DND-41 (cell line): ENCODE measurements at regions not wholly inside any gene's neighbourhood (a gene's known extent, or its start where the extent isn't known, plus 50 kb on each side); places are given as distances from the start of the nearest gene placed in this dataset.

Experiments used
- EZH2 ChIP-seq: IDR thresholded peaks from 3 replicates; pipeline ENCODE4 v1.6.1; 2012; ENCODE audit warnings: borderline replicate concordance, low read depth, mild to moderate bottlenecking, moderate library complexity, low read length, inconsistent platforms; ENCODE audit not compliant: severe bottlenecking
- TF ChIP-seq, protein P1 (sequence below): IDR thresholded peaks from 2 replicates; pipeline ENCODE4 v1.5.1; 2012; ENCODE audit warnings: borderline replicate concordance, low read length, moderate library complexity, mild to moderate bottlenecking; ENCODE audit not compliant: poor library complexity, severe bottlenecking; ENCODE audit errors: extremely low read depth

DNA sequence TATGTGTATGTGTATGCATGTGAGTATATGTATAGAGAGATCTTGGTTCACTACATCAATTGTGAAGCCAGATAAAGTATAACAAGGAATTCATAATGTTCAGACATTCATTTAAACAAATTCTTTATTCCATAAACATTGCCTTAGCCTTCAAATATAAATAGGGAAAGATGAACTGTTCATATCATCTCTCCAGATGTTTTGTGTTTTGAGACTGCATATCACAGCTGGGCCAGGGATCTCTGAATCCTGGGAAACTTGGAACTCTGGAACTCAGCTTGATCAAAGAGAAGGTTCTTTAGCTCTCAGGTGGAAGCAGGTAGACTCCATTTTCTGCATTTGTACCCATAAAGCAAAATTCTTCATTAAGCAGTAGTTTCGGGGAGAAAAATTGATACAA is 272.6 kb upstream of the ETAA1 start:
- TF ChIP-seq, protein P1, sequence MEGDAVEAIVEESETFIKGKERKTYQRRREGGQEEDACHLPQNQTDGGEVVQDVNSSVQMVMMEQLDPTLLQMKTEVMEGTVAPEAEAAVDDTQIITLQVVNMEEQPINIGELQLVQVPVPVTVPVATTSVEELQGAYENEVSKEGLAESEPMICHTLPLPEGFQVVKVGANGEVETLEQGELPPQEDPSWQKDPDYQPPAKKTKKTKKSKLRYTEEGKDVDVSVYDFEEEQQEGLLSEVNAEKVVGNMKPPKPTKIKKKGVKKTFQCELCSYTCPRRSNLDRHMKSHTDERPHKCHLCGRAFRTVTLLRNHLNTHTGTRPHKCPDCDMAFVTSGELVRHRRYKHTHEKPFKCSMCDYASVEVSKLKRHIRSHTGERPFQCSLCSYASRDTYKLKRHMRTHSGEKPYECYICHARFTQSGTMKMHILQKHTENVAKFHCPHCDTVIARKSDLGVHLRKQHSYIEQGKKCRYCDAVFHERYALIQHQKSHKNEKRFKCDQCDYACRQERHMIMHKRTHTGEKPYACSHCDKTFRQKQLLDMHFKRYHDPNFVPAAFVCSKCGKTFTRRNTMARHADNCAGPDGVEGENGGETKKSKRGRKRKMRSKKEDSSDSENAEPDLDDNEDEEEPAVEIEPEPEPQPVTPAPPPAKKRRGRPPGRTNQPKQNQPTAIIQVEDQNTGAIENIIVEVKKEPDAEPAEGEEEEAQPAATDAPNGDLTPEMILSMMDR, result no peak
- no peak for TF ChIP-seq EZH2
